Karpas-422 (cell line): ENCODE measurements at regions not wholly inside any gene's neighbourhood (a gene's known extent, or its start where the extent isn't known, plus 50 kb on each side); places are given as distances from the start of the nearest gene placed in this dataset.

ENCODE experiments used
- DNase-seq: peaks from one replicate; pipeline ENCODE4 v3.0.0-alpha.2; 2015
- H2AFZ ChIP-seq: fragments of 200-600 bp; sonication (generic); 2 replicates; pipeline ENCODE4 v1.6.1; 2014; ENCODE audit warnings: antibody characterized with exemption, low read length, mixed read lengths
- H3K27ac ChIP-seq: fragments of 200-600 bp; sonication (generic); 2 replicates; pipeline ENCODE4 v1.5.1; 2014; ENCODE audit warnings: mild to moderate bottlenecking, low read length, moderate library complexity
- H3K27me3 ChIP-seq: fragments of 200-600 bp; sonication (generic); 2 replicates; pipeline ENCODE4 v1.6.1; 2014; ENCODE audit warnings: low read length, mixed read lengths
- H3K36me3 ChIP-seq: fragments of 200-600 bp; sonication (generic); 2 replicates; pipeline ENCODE4 v1.6.1; 2014; ENCODE audit warnings: low read length, mixed read lengths; ENCODE audit not compliant: insufficient read depth
- H3K4me1 ChIP-seq: fragments of 200-600 bp; sonication (generic); 2 replicates; pipeline ENCODE4 v1.6.1; 2014; ENCODE audit warnings: mild to moderate bottlenecking, low read length, mixed read lengths
- H3K4me2 ChIP-seq: fragments of 200-600 bp; sonication (generic); 2 replicates; pipeline ENCODE4 v1.6.1; 2014; ENCODE audit warnings: low read length, low read depth, mild to moderate bottlenecking; ENCODE audit not compliant: poor library complexity, severe bottlenecking
- H3K4me3 ChIP-seq: fragments of 200-600 bp; sonication (generic); 2 replicates; pipeline ENCODE4 v1.5.1; 2014; ENCODE audit warnings: mild to moderate bottlenecking, antibody characterized with exemption, low read length, mixed read lengths
- H3K79me2 ChIP-seq: fragments of 200-600 bp; sonication (generic); 2 replicates; pipeline ENCODE4 v1.6.1; 2014; ENCODE audit warnings: mild to moderate bottlenecking, low read length, mixed read lengths
- H3K9ac ChIP-seq: fragments of 200-600 bp; sonication (generic); 2 replicates; pipeline ENCODE4 v1.6.0; 2014; ENCODE audit warnings: low read length
- H3K9me2 ChIP-seq: fragments of 200-600 bp; sonication (generic), shearing (Covaris generic); replicated peaks from 2 replicates; pipeline ENCODE4 v1.6.0; 2014; ENCODE audit warnings: mild to moderate bottlenecking, low read length, moderate library complexity; ENCODE audit not compliant: insufficient read depth
- H3K9me3 ChIP-seq: fragments of 300-700, 200-600 bp; sonication (generic); 2 replicates; pipeline ENCODE4 v1.6.1; 2014; ENCODE audit warnings: low read length, mixed read lengths
- H4K20me1 ChIP-seq: fragments of 200-600 bp; sonication (generic); 2 replicates; pipeline ENCODE4 v1.6.1; 2014; ENCODE audit warnings: mild to moderate bottlenecking, antibody characterized with exemption, low read length, low read depth; ENCODE audit not compliant: insufficient read depth

DNA sequence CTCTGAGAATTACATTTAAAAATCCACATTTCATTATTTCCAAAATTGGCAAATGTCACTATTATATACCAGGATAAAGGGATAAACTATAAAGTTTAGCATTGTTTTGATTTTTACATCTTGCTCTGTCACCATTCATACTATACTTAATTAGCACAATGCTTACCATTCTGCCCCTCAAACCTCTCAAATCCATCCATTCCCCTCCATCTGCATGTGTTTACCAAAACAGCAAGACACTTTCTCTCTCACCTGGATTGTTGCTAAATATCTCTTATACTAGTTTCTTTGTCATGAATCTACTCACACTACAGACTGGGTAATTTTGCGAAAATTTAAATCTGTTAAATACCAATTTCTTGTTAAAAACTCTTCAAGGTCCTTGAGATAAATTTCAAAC, 496.1 kb downstream of the NR4A2 start:
- Histone ChIP-seq H3K9me3 (peaks cover 22% of the 10 kb centered on the region), H4K20me1 (no peaks in the 10 kb centered on the region), H3K4me2 (no peak overlapping the region), H3K4me3 (no peak overlapping the region), H2AFZ (no peak overlapping the region), H3K36me3 (no peaks in the 10 kb centered on the region), H3K9ac (no peak overlapping the region), H3K4me1 (no peaks in the 10 kb centered on the region), H3K79me2 (no peaks in the 10 kb centered on the region), H3K27me3 (no peaks in the 10 kb centered on the region), H3K27ac (no peak overlapping the region), H3K9me2 (no peaks in the 10 kb centered on the region)
- no peak for DNase-seq

DNA sequence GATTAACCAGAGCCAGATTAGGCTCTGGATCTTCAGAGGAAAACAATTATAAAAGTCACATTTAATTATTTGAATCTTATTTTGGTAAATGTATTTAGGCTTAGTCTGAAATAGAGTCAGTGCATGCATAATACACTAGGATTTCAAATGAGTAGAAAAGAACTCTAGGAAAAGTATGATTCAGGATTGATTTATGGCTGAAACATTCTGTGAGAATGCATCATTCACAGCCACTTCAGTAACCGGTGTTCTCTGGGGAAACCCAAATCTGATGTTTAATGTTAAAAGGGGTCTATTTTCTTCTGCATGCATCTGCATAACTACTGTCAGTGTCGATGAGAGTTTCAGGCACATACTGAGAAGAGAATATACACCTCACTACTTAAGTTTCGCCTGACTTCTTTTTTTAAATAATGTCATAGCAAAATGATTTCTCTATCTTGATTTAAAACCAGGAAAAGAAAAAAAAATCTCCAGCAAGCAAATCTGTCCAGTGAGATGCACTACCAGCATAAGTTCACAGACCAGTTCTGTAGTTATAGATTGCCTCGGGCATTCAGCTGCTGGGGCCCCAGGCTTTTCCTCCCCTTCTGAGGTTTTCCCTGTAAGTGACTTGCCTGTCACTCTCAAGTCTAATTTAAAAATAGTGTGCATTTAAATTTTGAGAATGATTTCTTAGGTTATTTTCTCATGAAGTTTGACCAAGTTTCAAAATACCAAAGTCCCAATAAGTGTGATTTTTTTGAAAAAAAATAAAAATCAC, 501.5 kb downstream of the NR4A2 start:
- H3K4me2 ChIP-seq = no peak overlapping the region
- no peaks in the 10 kb centered on the region for H3K9me2 ChIP-seq
- H3K27me3 ChIP-seq = no peaks in the 10 kb centered on the region
- H4K20me1 ChIP-seq = no peaks in the 10 kb centered on the region
- no peak for DNase-seq
- no peaks in the 10 kb centered on the region for H3K4me1 ChIP-seq
- H2AFZ ChIP-seq = no peak overlapping the region
- no peak overlapping the region for H3K9ac ChIP-seq
- no peak overlapping the region for H3K4me3 ChIP-seq
- H3K27ac ChIP-seq = no peak overlapping the region
- no peaks in the 10 kb centered on the region for H3K36me3 ChIP-seq
- H3K9me3 ChIP-seq = peaks cover 23% of the 10 kb centered on the region
- H3K79me2 ChIP-seq = no peaks in the 10 kb centered on the region

DNA sequence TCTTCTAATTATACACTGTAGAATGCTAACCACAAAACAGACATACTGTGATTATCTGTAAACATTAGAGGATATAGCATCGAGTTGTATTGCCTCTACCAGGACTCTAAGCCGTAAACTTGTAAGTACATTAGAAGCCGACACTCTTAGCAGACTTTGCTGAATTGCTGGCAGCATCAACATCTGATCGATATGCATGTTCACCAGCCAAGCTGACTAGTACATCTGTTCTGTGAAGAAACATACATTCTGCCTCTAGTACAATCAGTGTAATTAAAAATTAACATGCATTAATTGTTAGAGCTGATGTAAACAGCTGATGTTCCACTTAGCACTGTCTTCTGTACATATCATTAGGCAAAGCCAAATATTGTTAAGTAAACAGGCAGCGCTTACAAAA, 502.2 kb downstream of the NR4A2 start:
- no peaks in the 10 kb centered on the region for H3K4me1 ChIP-seq
- DNase-seq = no peak
- no peaks in the 10 kb centered on the region for H3K36me3 ChIP-seq
- H2AFZ ChIP-seq = no peak overlapping the region
- no peaks in the 10 kb centered on the region for H3K79me2 ChIP-seq
- no peaks in the 10 kb centered on the region for H3K27me3 ChIP-seq
- H4K20me1 ChIP-seq = no peaks in the 10 kb centered on the region
- no peak overlapping the region for H3K4me2 ChIP-seq
- no peak overlapping the region for H3K27ac ChIP-seq
- no peaks in the 10 kb centered on the region for H3K9me2 ChIP-seq
- H3K4me3 ChIP-seq = no peak overlapping the region
- H3K9me3 ChIP-seq = peaks cover 23% of the 10 kb centered on the region
- H3K9ac ChIP-seq = no peak overlapping the region

DNA sequence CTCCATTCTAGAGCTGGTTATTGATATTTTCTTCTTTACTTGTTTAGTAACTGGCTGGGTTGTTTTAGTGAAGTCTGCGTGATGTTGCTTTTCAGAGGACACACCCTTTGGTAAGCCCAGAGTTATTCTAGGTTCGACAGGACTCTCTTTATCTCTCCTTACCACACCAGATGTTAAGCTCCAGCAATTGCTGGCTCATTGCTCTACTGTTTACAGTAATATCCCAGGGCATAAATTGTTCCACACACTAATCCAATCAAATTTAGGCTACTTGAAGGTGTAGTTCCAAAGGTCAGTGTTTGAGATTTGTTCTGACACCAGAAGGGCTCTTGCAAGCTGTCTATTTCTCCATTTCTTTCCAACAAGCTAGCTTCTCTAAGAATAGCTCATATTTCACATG, 506.6 kb downstream of the NR4A2 start:
- H3K27ac ChIP-seq = no peak overlapping the region
- peaks cover 23% of the 10 kb centered on the region for H3K9me3 ChIP-seq
- H3K4me2 ChIP-seq = no peak overlapping the region
- H3K79me2 ChIP-seq = no peaks in the 10 kb centered on the region
- no peak overlapping the region for H3K4me3 ChIP-seq
- H3K9me2 ChIP-seq = no peaks in the 10 kb centered on the region
- no peak for DNase-seq
- no peak overlapping the region for H3K9ac ChIP-seq
- no peaks in the 10 kb centered on the region for H4K20me1 ChIP-seq
- H2AFZ ChIP-seq = no peak overlapping the region
- no peaks in the 10 kb centered on the region for H3K36me3 ChIP-seq
- no peaks in the 10 kb centered on the region for H3K27me3 ChIP-seq
- H3K4me1 ChIP-seq = no peaks in the 10 kb centered on the region

- Histone ChIP-seq H4K20me1 (no peaks in the 10 kb centered on the region), H3K4me3 (no peak overlapping the region), H3K4me2 (no peak overlapping the region), H3K9me3 (peaks cover 16% of the 10 kb centered on the region), H3K9me2 (no peaks in the 10 kb centered on the region), H2AFZ (no peak overlapping the region), H3K79me2 (no peaks in the 10 kb centered on the region), H3K4me1 (no peaks in the 10 kb centered on the region), H3K36me3 (no peaks in the 10 kb centered on the region), H3K27ac (no peak overlapping the region), H3K27me3 (no peaks in the 10 kb centered on the region), H3K9ac (no peak overlapping the region)
- peak; percentile 56 for DNase-seq
Observed at GRCh38 chr2:155815851-155816250, 516.7 kb downstream of the NR4A2 start.

- no peak overlapping the region for H3K9ac ChIP-seq
- no peak for DNase-seq
- no peaks in the 10 kb centered on the region for H3K27me3 ChIP-seq
- no peaks in the 10 kb centered on the region for H3K36me3 ChIP-seq
- no peak overlapping the region for H3K27ac ChIP-seq
- H2AFZ ChIP-seq = no peak overlapping the region
- H4K20me1 ChIP-seq = no peaks in the 10 kb centered on the region
- H3K4me3 ChIP-seq = no peak overlapping the region
- H3K4me2 ChIP-seq = no peak overlapping the region
- H3K79me2 ChIP-seq = no peaks in the 10 kb centered on the region
- H3K9me3 ChIP-seq = peaks cover 16% of the 10 kb centered on the region
- H3K9me2 ChIP-seq = no peaks in the 10 kb centered on the region
- no peaks in the 10 kb centered on the region for H3K4me1 ChIP-seq
Observed at GRCh38 chr2:155815275-155815674, 517.2 kb downstream of the NR4A2 start.

DNA sequence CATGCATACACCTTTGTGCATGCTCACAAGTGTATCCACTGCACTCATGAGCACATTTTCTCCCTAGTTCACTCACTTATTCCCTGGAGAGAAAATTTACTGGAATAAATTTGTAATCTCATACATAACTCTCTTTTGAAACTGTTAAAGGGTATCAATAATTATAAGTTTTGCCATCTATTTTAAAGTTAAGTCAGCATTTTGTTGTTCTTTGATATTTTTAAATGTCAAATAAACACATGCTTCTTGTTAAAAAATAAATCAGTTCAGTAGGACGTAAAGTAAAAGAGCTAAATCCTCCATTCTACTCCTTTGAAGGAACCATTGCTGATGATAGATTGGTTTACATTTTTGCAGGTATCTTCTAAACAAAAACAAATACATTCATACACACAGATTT, 522.1 kb downstream of the NR4A2 start:
- DNase-seq = no peak
- Histone ChIP-seq H3K9me3 (peaks cover 22% of the 10 kb centered on the region), H3K9me2 (no peaks in the 10 kb centered on the region), H3K9ac (no peak overlapping the region), H3K4me2 (no peak overlapping the region), H3K36me3 (no peaks in the 10 kb centered on the region), H3K27ac (no peak overlapping the region), H3K4me1 (no peaks in the 10 kb centered on the region), H4K20me1 (no peaks in the 10 kb centered on the region), H2AFZ (no peak overlapping the region), H3K4me3 (no peak overlapping the region), H3K79me2 (no peaks in the 10 kb centered on the region), H3K27me3 (no peaks in the 10 kb centered on the region)

- H3K27me3 ChIP-seq = no peaks in the 10 kb centered on the region
Observed at GRCh38 chr2:155802888-155803287, 529.6 kb downstream of the NR4A2 start.

More at GRCh38 chr2:155802888-155803287, 529.6 kb downstream of the NR4A2 start:
- H2AFZ ChIP-seq = no peak overlapping the region
- no peak for DNase-seq
- H3K4me2 ChIP-seq = no peak overlapping the region
- no peak overlapping the region for H3K4me3 ChIP-seq
- H3K9ac ChIP-seq = no peak overlapping the region
- H3K27ac ChIP-seq = no peak overlapping the region
- no peaks in the 10 kb centered on the region for H3K4me1 ChIP-seq
- H3K9me2 ChIP-seq = no peaks in the 10 kb centered on the region
- H3K36me3 ChIP-seq = no peaks in the 10 kb centered on the region
- no peaks in the 10 kb centered on the region for H4K20me1 ChIP-seq
- H3K9me3 ChIP-seq = peaks cover 31% of the 10 kb centered on the region
- no peaks in the 10 kb centered on the region for H3K79me2 ChIP-seq
